KG1 (cell line): ENCODE measurements at regions not wholly inside any gene's neighbourhood (a gene's known extent, or its start where the extent isn't known, plus 50 kb on each side); places are given as distances from the start of the nearest gene placed in this dataset.

Source experiments
- DNase-seq: peaks from one replicate; lab custom pipeline; 2025; lab: John Stamatoyannopoulos, UW

GRCh38 chr6:163655217-163656121, 241.0 kb downstream of the QKI start:
- DNase-seq: no peak

- no peak for DNase-seq
These were observed 237.6 kb downstream of the QKI start for GRCh38 chr6:163651915-163652668.

GRCh38 chr6:163651426-163651825, 236.9 kb downstream of the QKI start:
- DNase-seq: no peak

GRCh38 chr6:163648868-163649267, 234.3 kb downstream of the QKI start:
- no peak for DNase-seq

- no peak for DNase-seq
These were observed 233.1 kb downstream of the QKI start for GRCh38 chr6:163647624-163648023.

GRCh38 chr6:163646866-163647265, 232.3 kb downstream of the QKI start:
- no peak for DNase-seq

- no peak for DNase-seq
These were observed 231.6 kb downstream of the QKI start for GRCh38 chr6:163646133-163646532.

- DNase-seq: no peak
These were observed 231.0 kb downstream of the QKI start for GRCh38 chr6:163645560-163645959.

- DNase-seq: no peak
These were observed 229.3 kb downstream of the QKI start for GRCh38 chr6:163643866-163644265.

- no peak for DNase-seq
These were observed 227.2 kb downstream of the QKI start for GRCh38 chr6:163641706-163642105.

- DNase-seq: no peak
These were observed 226.1 kb downstream of the QKI start for GRCh38 chr6:163640641-163641040.

GRCh38 chr6:163637524-163637923, 223.0 kb downstream of the QKI start:
- DNase-seq: no peak

GRCh38 chr6:163635731-163636364, 221.3 kb downstream of the QKI start:
- no peak for DNase-seq

- no peak for DNase-seq
These were observed 220.8 kb downstream of the QKI start for GRCh38 chr6:163635315-163635714.

GRCh38 chr6:163634211-163635171, 220.0 kb downstream of the QKI start:
- no peak for DNase-seq

GRCh38 chr6:163630991-163631390, 216.5 kb downstream of the QKI start:
- DNase-seq: no peak

- no peak for DNase-seq
These were observed 216.1 kb downstream of the QKI start for GRCh38 chr6:163630572-163630971.

- no peak for DNase-seq
These were observed 215.6 kb downstream of the QKI start for GRCh38 chr6:163630096-163630495.
